CD4-positive, alpha-beta T cell treated with Interferon alpha-2 for 1 hour (primary cell): ENCODE measurements at regions not wholly inside any gene's neighbourhood (a gene's known extent, or its start where the extent isn't known, plus 50 kb on each side); places are given as distances from the start of the nearest gene placed in this dataset.

ENCODE experiments used
- DNase-seq, 2 donors: peaks; one replicate each; pipeline ENCODE4 v3.0.0-alpha.2; 2020 to 2022

GRCh38 chr6:2502096-2502997, 248.4 kb downstream of the MYLK4 start:
- no peak for DNase-seq

- no peak for DNase-seq
Measured at GRCh38 chr6:2497922-2498623, 252.6 kb downstream of the MYLK4 start.

- no peak for DNase-seq
Measured at GRCh38 chr6:2496291-2496690, 250.9 kb upstream of the GMDS start.

- DNase-seq: no peak
Measured at GRCh38 chr6:2492686-2493523, 247.5 kb upstream of the GMDS start.

- DNase-seq: no peak
Measured at GRCh38 chr6:2491137-2491536, 245.7 kb upstream of the GMDS start.

GRCh38 chr6:2488578-2488977, 243.2 kb upstream of the GMDS start:
- no peak for DNase-seq

- DNase-seq: no peak
Measured at GRCh38 chr6:2485116-2485515, 239.7 kb upstream of the GMDS start.

GRCh38 chr6:2482773-2483172, 237.4 kb upstream of the GMDS start:
- no peak for DNase-seq

GRCh38 chr6:2481307-2481706, 235.9 kb upstream of the GMDS start:
- DNase-seq: no peak

- no peak for DNase-seq
Measured at GRCh38 chr6:2480267-2480966, 235.0 kb upstream of the GMDS start.

GRCh38 chr6:2478200-2478599, 232.8 kb upstream of the GMDS start:
- DNase-seq: no peak

- DNase-seq: no peak
Measured at GRCh38 chr6:2477666-2478065, 232.3 kb upstream of the GMDS start.

GRCh38 chr6:2477250-2477649, 231.8 kb upstream of the GMDS start:
- no peak for DNase-seq

- no peak for DNase-seq
Measured at GRCh38 chr6:2476376-2476775, 231.0 kb upstream of the GMDS start.

GRCh38 chr6:2471472-2471871, 226.1 kb upstream of the GMDS start:
- no peak for DNase-seq

- DNase-seq: no peak
Measured at GRCh38 chr6:2469428-2469827, 224.0 kb upstream of the GMDS start.

GRCh38 chr6:2468601-2468955, 223.2 kb upstream of the GMDS start:
- no peak for DNase-seq

- DNase-seq: no peak
Measured at GRCh38 chr6:2467929-2468600, 222.7 kb upstream of the GMDS start.

- DNase-seq: no peak
Measured at GRCh38 chr6:2465336-2465735, 219.9 kb upstream of the GMDS start.

- no peak for DNase-seq
Measured at GRCh38 chr6:2464641-2465040, 219.2 kb upstream of the GMDS start.

- DNase-seq: no peak
Measured at GRCh38 chr6:2462831-2463230, 217.4 kb upstream of the GMDS start.

GRCh38 chr6:2460216-2460745, 214.9 kb upstream of the GMDS start:
- DNase-seq: no peak
